Skeletal muscle tissue (tissue), 3 donors: ENCODE measurements at regions not wholly inside any gene's neighbourhood (a gene's known extent, or its start where the extent isn't known, plus 50 kb on each side); places are given as distances from the start of the nearest gene placed in this dataset.

Experiments used
- H3K27ac ChIP-seq: one replicate; pipeline ENCODE4 v1.7.0; 2013; ENCODE audit warnings: mild to moderate bottlenecking, low read depth, low read length, inconsistent platforms
- H3K27me3 ChIP-seq, 3 donors: one replicate each; pipeline ENCODE4 v1.7.0; 2013; ENCODE audit warnings: low read length in 3 of 3; ENCODE audit not compliant: control insufficient read depth in 3 of 3, insufficient read depth in 3 of 3
- H3K36me3 ChIP-seq, 3 donors: one replicate each; pipeline ENCODE4 v1.7.0; 2013; ENCODE audit warnings: low read length in 3 of 3; ENCODE audit not compliant: control insufficient read depth in 3 of 3, insufficient read depth in 3 of 3
- H3K4me1 ChIP-seq, 3 donors: one replicate each; pipeline ENCODE4 v1.7.0; 2013; ENCODE audit warnings: low read length in 3 of 3, mild to moderate bottlenecking in 3 of 3; ENCODE audit not compliant: control insufficient read depth in 3 of 3, insufficient read depth in 3 of 3
- H3K4me3 ChIP-seq, 3 donors: one replicate each; pipeline ENCODE4 v1.7.0; 2013; ENCODE audit warnings: low read length in 3 of 3
- H3K9ac ChIP-seq, 3 donors: one replicate each; pipeline ENCODE4 v1.7.0; 2013; ENCODE audit warnings: low read length in 3 of 3, mild to moderate bottlenecking in 3 of 3, moderate library complexity in 2 of 3, low read depth in 1 of 3
- H3K9me3 ChIP-seq, 3 donors: one replicate each; pipeline ENCODE4 v1.7.0; 2013; ENCODE audit warnings: low read length in 3 of 3; ENCODE audit not compliant: control insufficient read depth in 3 of 3
- donor health status: Osteomylitis.

DNA sequence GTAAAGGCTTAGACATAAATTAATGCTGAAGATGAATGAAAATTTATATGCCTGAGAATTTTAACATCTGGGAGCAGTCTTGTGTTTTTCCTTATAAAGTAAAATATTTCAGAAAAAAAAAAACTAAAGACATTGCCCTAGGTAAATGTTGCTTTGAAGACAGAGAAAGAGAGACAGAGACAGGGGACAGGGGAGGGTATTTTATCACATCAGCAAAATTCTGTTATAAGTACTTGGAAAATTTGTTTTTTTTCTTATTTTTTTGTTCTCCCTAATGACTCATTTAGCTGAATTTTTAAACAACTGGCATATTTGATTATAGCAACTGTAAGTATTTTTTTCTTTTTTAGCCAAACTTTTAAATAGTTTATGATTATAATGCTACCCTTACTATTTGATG, 1540.6 kb upstream of the GBE1 start:
- H3K4me3 ChIP-seq: no peak overlapping the region
- H3K4me1 ChIP-seq: no peaks in the 10 kb centered on the region
- H3K9ac ChIP-seq: no peak overlapping the region
- peaks cover 0 to 2% (median 0%) of the 10 kb centered on the region in 3 donors for H3K9me3 ChIP-seq
- H3K36me3 ChIP-seq: no peaks in the 10 kb centered on the region
- H3K27ac ChIP-seq: no peak overlapping the region
- H3K27me3 ChIP-seq: no peaks in the 10 kb centered on the region

DNA sequence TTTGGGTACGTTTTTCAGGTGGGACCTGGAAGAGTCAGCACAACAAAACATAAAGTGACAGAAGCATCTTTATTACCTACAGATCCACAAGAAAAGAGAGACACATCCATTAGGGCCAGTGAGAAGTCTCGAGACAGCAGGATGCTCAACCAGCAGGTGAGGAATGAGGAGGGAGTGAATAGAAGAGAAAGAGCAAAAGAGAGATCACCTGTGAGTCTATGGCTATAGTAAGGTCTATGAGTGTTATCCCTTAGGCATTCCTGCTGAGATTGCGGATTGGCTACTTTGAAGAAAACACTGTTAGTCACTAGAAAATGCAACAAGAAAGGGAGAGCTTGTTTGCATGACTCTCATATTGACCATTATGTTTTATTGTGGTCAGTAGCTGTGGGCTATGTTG, 1556.2 kb upstream of the GBE1 start:
- no peaks in the 10 kb centered on the region for H3K36me3 ChIP-seq

DNA sequence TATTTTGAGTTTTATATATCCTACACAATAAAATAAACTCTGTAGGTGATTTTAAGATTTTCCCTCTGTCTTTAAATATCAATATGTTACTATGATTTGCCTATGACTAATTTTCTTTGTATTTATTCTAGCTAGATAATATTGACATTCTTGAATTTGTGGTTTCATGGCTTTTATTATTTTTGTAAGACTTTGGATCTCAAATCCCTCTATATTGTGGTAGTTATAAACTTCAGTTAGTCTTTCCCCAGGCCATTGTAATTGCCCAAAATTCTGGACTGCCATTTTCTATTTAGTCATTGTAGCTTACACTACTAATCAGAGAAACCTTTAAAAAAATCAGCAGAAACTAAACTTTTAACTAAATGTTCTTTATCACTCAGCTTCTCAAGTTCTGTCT, 1559.3 kb upstream of the GBE1 start:
- Histone ChIP-seq H3K9me3 (no peaks in the 10 kb centered on the region), H3K4me1 (no peaks in the 10 kb centered on the region), H3K4me3 (no peak overlapping the region), H3K27ac (no peak overlapping the region), H3K36me3 (no peaks in the 10 kb centered on the region), H3K9ac (no peak overlapping the region), H3K27me3 (no peaks in the 10 kb centered on the region)

More for the DNA sequence above, 1556.2 kb upstream of the GBE1 start:
- no peak overlapping the region for H3K4me3 ChIP-seq
- no peaks in the 10 kb centered on the region for H3K4me1 ChIP-seq
- H3K27me3 ChIP-seq: no peaks in the 10 kb centered on the region
- no peaks in the 10 kb centered on the region for H3K9me3 ChIP-seq
- no peak overlapping the region for H3K9ac ChIP-seq
- H3K27ac ChIP-seq: no peak overlapping the region

DNA sequence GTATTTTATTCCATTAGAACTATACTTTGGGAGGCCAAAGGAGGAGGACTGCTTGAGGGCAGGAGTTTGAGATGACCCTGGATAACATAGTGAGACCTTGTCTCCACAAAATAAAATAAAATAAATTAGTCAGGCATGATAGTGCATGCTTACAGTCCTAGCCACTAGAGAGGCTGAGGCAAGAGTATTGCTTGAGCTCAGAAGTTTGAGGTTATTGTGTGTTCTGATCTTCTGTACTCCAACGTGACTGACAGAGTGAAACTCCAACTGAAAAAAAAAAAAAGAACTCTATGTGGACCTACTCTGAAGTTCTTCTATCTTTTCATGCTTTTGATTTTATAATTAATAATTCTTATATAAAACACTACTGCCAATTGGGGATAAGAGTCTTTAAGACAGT, 1560.0 kb upstream of the GBE1 start:
- no peak overlapping the region for H3K4me3 ChIP-seq
- H3K4me1 ChIP-seq: no peaks in the 10 kb centered on the region
- no peak overlapping the region for H3K9ac ChIP-seq
- H3K27me3 ChIP-seq: no peaks in the 10 kb centered on the region
- H3K36me3 ChIP-seq: no peaks in the 10 kb centered on the region
- H3K9me3 ChIP-seq: no peaks in the 10 kb centered on the region
- H3K27ac ChIP-seq: no peak overlapping the region

DNA sequence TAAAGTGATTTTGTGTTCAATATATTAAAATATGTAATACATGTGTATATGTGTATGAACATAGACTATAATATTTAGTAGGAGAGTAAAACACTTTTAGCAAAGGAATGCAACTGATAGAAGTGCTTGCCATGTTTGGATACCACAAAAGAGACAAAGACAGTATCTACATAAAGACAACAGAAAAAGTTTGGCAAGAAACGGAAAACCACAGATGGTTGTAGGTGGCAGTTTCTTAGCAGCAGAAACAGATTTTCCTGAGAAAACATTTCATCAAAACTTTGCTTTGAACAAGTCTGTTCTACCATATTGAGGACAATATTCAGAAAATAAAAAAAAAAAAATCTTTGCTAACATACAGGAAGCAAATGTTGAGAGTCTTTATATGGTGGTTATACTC, 1560.4 kb upstream of the GBE1 start:
- H3K9ac ChIP-seq: no peak overlapping the region
- no peak overlapping the region for H3K27ac ChIP-seq
- no peak overlapping the region for H3K4me3 ChIP-seq
- no peaks in the 10 kb centered on the region for H3K4me1 ChIP-seq
- no peaks in the 10 kb centered on the region for H3K27me3 ChIP-seq
- no peaks in the 10 kb centered on the region for H3K9me3 ChIP-seq
- H3K36me3 ChIP-seq: no peaks in the 10 kb centered on the region

DNA sequence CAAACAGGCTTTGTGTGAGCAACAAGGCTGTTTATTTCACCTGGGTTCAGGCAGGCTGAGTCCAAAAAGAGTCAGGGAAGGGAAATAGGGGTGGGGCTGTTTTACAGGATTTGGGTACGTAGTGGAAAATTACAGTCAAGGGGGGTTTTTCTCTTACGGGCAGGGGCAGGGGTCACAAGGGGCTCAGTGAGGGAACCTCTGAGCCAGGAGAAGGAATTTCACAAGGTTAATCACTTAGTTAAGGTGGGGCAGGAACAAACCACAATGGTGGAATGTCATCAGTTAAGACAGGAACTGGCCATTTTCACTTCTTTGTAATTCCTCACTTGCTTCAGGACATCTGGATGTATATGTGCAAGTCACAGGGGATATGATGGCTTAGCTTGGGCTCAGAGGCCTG, 1592.8 kb upstream of the GBE1 start:
- Histone ChIP-seq H3K9ac (no peak overlapping the region), H3K4me3 (no peak overlapping the region), H3K9me3 (no peaks in the 10 kb centered on the region), H3K36me3 (no peaks in the 10 kb centered on the region), H3K27me3 (no peaks in the 10 kb centered on the region), H3K27ac (no peak overlapping the region), H3K4me1 (no peaks in the 10 kb centered on the region)

DNA sequence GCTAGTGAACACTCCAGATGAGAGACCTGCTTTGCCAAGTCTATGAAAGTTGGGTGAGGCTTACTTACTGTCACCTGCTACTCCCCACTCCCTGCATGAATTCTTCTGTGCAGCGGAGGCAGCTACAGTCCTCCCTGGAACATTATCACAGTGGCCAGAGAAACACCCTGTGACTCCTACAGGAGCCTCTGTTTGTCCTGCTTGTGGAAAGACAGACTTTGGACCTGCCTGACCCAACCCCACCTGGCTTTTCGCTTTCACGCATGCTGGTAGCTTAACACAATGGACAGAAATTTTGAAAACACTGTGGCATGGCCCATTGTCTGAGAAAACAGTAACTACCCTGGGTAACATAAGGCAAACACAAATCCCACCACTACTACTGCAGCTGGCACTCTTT, 1565.5 kb upstream of the CADM2 start:
- Histone ChIP-seq H3K4me3 (no peak overlapping the region), H3K9ac (no peak overlapping the region), H3K27ac (no peak overlapping the region), H3K4me1 (no peaks in the 10 kb centered on the region), H3K36me3 (no peaks in the 10 kb centered on the region), H3K9me3 (peaks cover 0 to 4% (median 0%) of the 10 kb centered on the region in 3 donors), H3K27me3 (no peaks in the 10 kb centered on the region)

DNA sequence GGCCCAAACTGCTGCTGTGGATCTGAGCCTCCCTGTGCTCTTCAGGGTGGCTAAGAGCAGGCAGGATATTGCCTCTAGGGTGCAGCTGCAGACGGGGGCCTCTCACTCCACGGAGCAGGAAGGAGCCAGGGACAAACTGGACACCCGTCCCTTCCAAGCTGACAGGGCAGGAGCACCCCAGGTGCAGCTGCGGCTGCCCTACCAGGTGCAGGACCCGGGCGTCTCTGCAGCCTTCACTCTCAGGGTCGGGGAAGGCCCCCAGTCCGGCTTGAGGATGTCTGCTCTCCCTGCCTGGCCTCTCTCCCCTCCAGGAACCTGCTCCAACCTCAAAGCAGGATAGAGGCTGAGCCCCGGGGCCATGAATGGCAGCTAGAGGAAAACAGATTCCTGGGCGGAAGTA, 1554.9 kb upstream of the CADM2 start:
- H3K4me1 ChIP-seq: no peaks in the 10 kb centered on the region
- H3K36me3 ChIP-seq: no peaks in the 10 kb centered on the region
- no peaks in the 10 kb centered on the region for H3K27me3 ChIP-seq
- no peak overlapping the region for H3K27ac ChIP-seq
- no peaks in the 10 kb centered on the region for H3K9me3 ChIP-seq
- no peak overlapping the region for H3K4me3 ChIP-seq
- no peak overlapping the region for H3K9ac ChIP-seq

DNA sequence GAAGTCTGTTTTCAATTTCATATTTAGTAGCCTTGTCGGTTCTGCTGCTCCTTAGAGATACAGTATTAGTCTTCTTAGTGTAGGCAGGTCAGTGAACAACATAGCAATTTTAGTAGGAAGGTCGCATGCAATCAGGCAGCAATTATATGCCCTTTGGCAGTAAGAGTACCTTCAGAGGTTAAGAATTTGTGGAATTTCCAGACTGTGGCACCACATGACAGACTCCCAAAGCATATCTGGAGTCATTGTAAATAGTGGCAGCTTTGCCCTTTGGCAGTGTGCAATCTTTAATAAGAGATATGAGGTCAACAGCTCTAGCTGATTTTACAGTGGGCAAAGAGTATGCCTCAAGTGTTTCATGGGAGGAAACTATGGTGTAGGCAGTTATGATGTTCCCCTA, 1532.5 kb upstream of the CADM2 start:
- Histone ChIP-seq H3K4me3 (no peak overlapping the region), H3K36me3 (no peaks in the 10 kb centered on the region), H3K27me3 (no peaks in the 10 kb centered on the region), H3K9me3 (no peaks in the 10 kb centered on the region), H3K9ac (no peak overlapping the region), H3K27ac (no peak overlapping the region), H3K4me1 (no peaks in the 10 kb centered on the region)

DNA sequence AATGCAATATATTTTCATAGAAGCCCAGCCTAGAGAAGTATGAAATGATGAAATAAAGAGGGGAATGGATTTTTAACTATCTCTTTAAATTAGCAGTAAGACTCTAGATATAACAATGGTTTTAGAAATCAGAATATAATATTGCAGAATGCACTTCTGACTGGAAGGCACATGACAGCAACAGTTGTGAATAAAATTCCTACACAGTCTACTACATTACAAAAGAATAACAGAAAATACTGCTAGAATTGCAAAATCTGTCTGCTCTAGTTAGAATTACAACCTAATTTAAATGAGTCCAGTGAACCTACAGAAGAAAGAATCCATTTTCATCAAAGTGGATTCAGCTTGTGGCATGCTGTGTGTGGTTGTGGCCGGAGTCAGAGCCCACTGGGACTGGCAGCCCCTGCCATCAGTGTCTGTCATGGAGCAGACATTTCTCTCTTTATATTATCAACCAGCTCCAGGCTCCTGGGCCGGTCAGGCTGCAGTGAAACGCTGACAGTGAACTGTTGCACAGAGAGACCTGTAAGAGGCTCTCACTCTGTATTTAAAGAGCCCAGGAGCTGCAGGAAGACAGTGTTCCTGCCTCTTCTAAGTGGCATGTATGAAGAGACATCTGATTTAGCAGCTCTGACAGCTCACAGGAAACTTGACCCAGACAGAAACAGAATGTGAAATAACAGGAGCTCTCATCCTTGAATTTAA, 1523.8 kb upstream of the CADM2 start:
- H3K4me3 ChIP-seq: no peak overlapping the region
- H3K9me3 ChIP-seq: no peaks in the 10 kb centered on the region
- H3K9ac ChIP-seq: no peak overlapping the region

More for the DNA sequence above, 1523.8 kb upstream of the CADM2 start:
- no peak overlapping the region for H3K27ac ChIP-seq
- no peaks in the 10 kb centered on the region for H3K36me3 ChIP-seq
- H3K4me1 ChIP-seq: no peaks in the 10 kb centered on the region
- H3K27me3 ChIP-seq: no peaks in the 10 kb centered on the region
